GM23248 (cell line): ENCODE measurements at regions not wholly inside any gene's neighbourhood (a gene's known extent, or its start where the extent isn't known, plus 50 kb on each side); places are given as distances from the start of the nearest gene placed in this dataset.

Experiments
- DNase-seq: peaks from one replicate; pipeline ENCODE4 v3.0.0-alpha.2; 2015
- H2AFZ ChIP-seq: fragments of 200-600 bp; sonication (generic); 2 replicates; pipeline ENCODE4 v1.6.1; 2016; ENCODE audit warnings: antibody characterized with exemption
- H3F3A ChIP-seq: fragments of 200-600 bp; sonication (generic); 2 replicates; pipeline ENCODE4 v1.6.1; 2016; ENCODE audit warnings: mild to moderate bottlenecking, antibody characterized with exemption, mixed run types; ENCODE audit not compliant: insufficient read depth
- H3K27ac ChIP-seq: fragments of 200-600 bp; sonication (generic); 2 replicates; pipeline ENCODE4 v1.5.1; 2016; ENCODE audit warnings: mild to moderate bottlenecking
- H3K27me3 ChIP-seq: fragments of 200-600 bp; sonication (generic); replicated peaks from 2 replicates; pipeline ENCODE4 v1.6.1; 2016; ENCODE audit warnings: mild to moderate bottlenecking; ENCODE audit not compliant: insufficient read depth
- H3K36me3 ChIP-seq: fragments of 200-600 bp; sonication (generic); 2 replicates; pipeline ENCODE4 v1.6.1; 2016; ENCODE audit warnings: low read depth, mild to moderate bottlenecking
- H3K4me1 ChIP-seq: fragments of 200-600 bp; sonication (generic); 2 replicates; pipeline ENCODE4 v1.6.1; 2016; ENCODE audit warnings: mild to moderate bottlenecking; ENCODE audit not compliant: insufficient read depth
- H3K4me2 ChIP-seq: fragments of 200-600 bp; sonication (generic); one replicate; pipeline ENCODE4 v1.6.1; 2016; ENCODE audit warnings: mild to moderate bottlenecking; ENCODE audit not compliant: unreplicated experiment
- H3K4me3 ChIP-seq: fragments of 200-600 bp; sonication (generic); 2 replicates; pipeline ENCODE4 v1.5.1; 2016; ENCODE audit warnings: mild to moderate bottlenecking
- H3K79me2 ChIP-seq: fragments of 200-600 bp; sonication (generic); 2 replicates; pipeline ENCODE4 v1.6.1; 2016; ENCODE audit warnings: mild to moderate bottlenecking; ENCODE audit not compliant: insufficient read depth
- H3K9ac ChIP-seq: fragments of 200-600 bp; sonication (generic); 2 replicates; pipeline ENCODE4 v1.6.1; 2016; ENCODE audit warnings: mild to moderate bottlenecking
- H3K9me2 ChIP-seq: fragments of 200-600 bp; sonication (generic); 2 replicates; pipeline ENCODE4 v1.6.1; 2016; ENCODE audit warnings: mixed run types, mild to moderate bottlenecking, moderate library complexity; ENCODE audit not compliant: insufficient read depth
- H3K9me3 ChIP-seq: fragments of 200-600 bp; sonication (generic); one replicate; pipeline ENCODE4 v1.6.1; 2017; ENCODE audit warnings: low read depth
- H4K20me1 ChIP-seq: fragments of 200-600 bp; sonication (generic); 2 replicates; pipeline ENCODE4 v1.6.0; 2016; ENCODE audit not compliant: insufficient read depth
- EZH2 ChIP-seq: fragments of 200-600 bp; sonication (generic); IDR thresholded peaks from 2 replicates; pipeline ENCODE4 v1.6.1; 2018; ENCODE audit warnings: antibody characterized with exemption, mild to moderate bottlenecking; ENCODE audit not compliant: insufficient read depth, poor library complexity, severe bottlenecking
- EZH2phosphoT487 ChIP-seq: fragments of 200-600 bp; sonication (generic); IDR thresholded peaks from 2 replicates; pipeline ENCODE4 v1.6.1; 2018; ENCODE audit warnings: antibody characterized with exemption, moderate library complexity, mild to moderate bottlenecking, low read depth; ENCODE audit not compliant: insufficient read depth
- WGBS, 2 experiments: methylation state at CpG; one replicate each; pipeline ENCODE4 v1.1.6; 2015 to 2017; ENCODE audit warnings: low lambda C conversion rate in 2 of 2, low coverage in 1 of 2; ENCODE audit errors: missing lambda C conversion rate in 2 of 2; 5-methylcytosine and 5-hydroxymethylcytosine counted together
- in situ Hi-C: fragments of 300-500 bp; cut with MboI; formaldehyde crosslinking; loops from 2 replicates; pipeline ENCODE4 v1.15.0; 2020

DNA sequence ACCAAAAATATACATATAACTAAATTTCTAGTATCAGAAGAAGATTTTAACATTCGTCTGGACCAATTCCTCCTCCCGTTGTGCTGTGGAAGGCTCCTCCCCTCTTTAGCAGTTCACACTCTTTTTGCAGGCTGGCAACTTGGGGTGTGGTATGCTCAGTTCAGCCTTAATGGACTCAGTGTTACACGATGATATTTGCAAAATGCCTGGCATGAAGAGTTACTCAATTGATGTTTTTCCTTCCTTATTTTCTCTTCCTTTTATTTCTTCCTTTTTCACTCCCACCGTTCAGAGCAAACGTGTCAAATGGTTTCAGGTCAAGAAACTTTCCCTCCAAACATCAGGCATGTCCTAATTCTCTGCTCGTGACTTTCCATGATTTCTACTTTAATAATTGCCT lies 248.3 kb downstream of the PHF14 start:
- Histone ChIP-seq H3F3A (no peaks in the 10 kb centered on the region), H3K36me3 (no peaks in the 10 kb centered on the region), H4K20me1 (no peaks in the 10 kb centered on the region), H3K4me1 (no peaks in the 10 kb centered on the region), H2AFZ (no peak overlapping the region), H3K27ac (no peak overlapping the region), H3K79me2 (no peaks in the 10 kb centered on the region), H3K27me3 (no peaks in the 10 kb centered on the region), H3K4me3 (no peak overlapping the region), H3K9ac (no peak overlapping the region), H3K9me2 (no peaks in the 10 kb centered on the region), H3K9me3 (no peaks in the 10 kb centered on the region), H3K4me2 (no peak overlapping the region)
- DNase-seq, result no peak
- WGBS, 2 experiments, result 24 to 29% methylated on average over 6 of the region's 6 CpGs
- no peak for TF ChIP-seq EZH2phosphoT487
- TF ChIP-seq EZH2, result no peak
- in situ Hi-C loops, result no loop called here

DNA sequence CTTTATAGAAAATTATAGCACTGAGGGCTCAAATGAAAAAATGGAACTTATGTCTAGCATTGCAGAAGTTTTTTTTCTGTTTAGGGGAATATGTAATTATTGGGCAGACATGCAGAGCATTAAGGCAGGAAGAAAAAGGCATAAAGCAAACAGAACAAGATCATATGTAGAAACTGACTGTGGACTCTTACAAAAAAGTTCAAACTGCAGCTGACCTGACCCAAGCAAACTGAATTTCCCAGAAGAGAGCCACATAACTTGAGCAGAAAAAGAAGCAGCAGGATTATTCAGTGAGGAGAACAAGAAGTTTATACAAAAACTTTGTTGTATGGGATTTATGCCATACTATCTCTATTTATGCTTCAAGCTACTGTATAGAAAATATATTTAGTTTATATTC lies 250.9 kb downstream of the PHF14 start:
- no peak for TF ChIP-seq EZH2phosphoT487
- no peak for TF ChIP-seq EZH2
- no peaks in the 10 kb centered on the region for H3K27me3 ChIP-seq

DNA sequence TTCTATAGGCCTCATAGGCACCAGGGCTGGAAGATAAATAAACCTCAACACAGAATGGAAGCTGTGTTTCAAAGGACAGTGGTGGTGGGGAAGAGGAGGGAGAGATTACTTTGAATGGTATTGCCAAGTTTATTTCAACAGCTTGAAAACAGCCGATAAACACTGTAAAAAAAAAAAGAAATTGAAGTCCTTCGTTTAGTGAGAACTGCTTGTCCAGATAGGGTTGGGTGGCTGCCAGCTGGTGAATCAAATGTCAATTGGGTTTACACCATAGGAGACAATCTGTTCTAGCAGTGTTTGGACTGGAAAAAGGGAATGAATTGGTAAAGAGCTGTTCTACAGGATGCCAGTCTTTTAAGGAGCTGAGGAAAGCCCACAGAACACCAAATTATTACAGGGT lies 254.8 kb downstream of the PHF14 start:
- H3K4me3 ChIP-seq, result no peak overlapping the region
- no peaks in the 10 kb centered on the region for H3K36me3 ChIP-seq
- H3K4me1 ChIP-seq, result peaks cover 5% of the 10 kb centered on the region; the same call in 1 of the 2 replicates
- no peaks in the 10 kb centered on the region for H3K79me2 ChIP-seq
- no peaks in the 10 kb centered on the region for H4K20me1 ChIP-seq
- H3K9me3 ChIP-seq, result no peaks in the 10 kb centered on the region
- no peaks in the 10 kb centered on the region for H3K27me3 ChIP-seq
- no peak overlapping the region for H2AFZ ChIP-seq
- H3K9ac ChIP-seq, result no peak overlapping the region
- H3K4me2 ChIP-seq, result no peak overlapping the region
- H3F3A ChIP-seq, result no peaks in the 10 kb centered on the region
- peaks cover 3% of the 10 kb centered on the region; the same call in 1 of the 2 replicates for H3K9me2 ChIP-seq
- TF ChIP-seq EZH2phosphoT487, result no peak
- no peak for TF ChIP-seq EZH2
- WGBS, 2 experiments, result 5 to 8% methylated on average over 2 of the region's 2 CpGs
- DNase-seq, result peak; percentile 13
- H3K27ac ChIP-seq, result no peak overlapping the region
- in situ Hi-C loops, result no loop called here

More for the DNA sequence above, 250.9 kb downstream of the PHF14 start:
- H3K4me2 ChIP-seq, result no peak overlapping the region
- no peak overlapping the region for H3K4me3 ChIP-seq
- H3F3A ChIP-seq, result no peaks in the 10 kb centered on the region
- H3K36me3 ChIP-seq, result no peaks in the 10 kb centered on the region
- H3K9ac ChIP-seq, result no peak overlapping the region
- H3K4me1 ChIP-seq, result no peaks in the 10 kb centered on the region
- no peak for DNase-seq
- no peaks in the 10 kb centered on the region for H3K79me2 ChIP-seq
- no peaks in the 10 kb centered on the region for H4K20me1 ChIP-seq
- H3K27ac ChIP-seq, result no peak overlapping the region
- in situ Hi-C loops, result no loop called here
- no peaks in the 10 kb centered on the region for H3K9me2 ChIP-seq
- H3K9me3 ChIP-seq, result no peaks in the 10 kb centered on the region
- no peak overlapping the region for H2AFZ ChIP-seq

DNA sequence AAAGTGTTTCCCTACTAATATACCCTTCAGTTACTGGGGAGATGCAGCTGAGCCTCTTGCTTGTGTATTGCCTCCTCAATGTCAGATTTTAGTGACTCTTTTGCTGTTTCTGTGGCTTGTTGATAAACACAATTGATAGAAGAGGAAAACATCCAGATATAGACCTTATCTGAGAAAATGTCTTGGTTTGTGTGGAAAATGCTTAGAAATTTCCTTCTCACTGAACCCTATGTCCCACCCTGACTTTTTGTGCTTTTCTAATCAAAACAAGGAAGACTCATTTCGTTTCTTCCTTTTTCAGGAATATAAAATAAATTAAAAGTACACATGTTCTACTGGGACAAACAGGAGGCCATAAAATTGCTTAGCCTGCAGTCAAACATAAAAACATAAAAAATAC lies 257.5 kb downstream of the PHF14 start:
- no peaks in the 10 kb centered on the region for H3F3A ChIP-seq

DNA sequence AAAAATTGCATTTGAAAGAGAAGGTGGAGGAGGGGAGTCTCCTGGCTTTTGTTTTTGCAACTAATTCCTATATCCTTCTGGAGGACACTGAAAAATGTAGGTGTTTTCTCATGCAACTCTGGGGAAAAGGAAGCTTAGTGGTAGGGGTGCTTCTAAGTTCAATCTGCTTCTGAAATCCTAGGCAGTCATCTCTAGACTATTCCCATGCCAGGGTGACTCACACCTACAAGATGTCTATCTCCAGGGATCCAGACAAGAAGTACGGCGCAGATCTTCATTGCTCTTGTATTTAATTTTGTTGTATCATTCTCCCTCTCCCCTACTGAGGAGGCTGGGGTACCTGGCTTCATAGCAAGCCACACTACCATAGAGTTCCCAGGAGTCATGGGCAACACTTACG lies 258.8 kb downstream of the PHF14 start:
- H3K27ac ChIP-seq, result no peak overlapping the region
- H3K36me3 ChIP-seq, result no peaks in the 10 kb centered on the region
- no peak overlapping the region for H3K4me2 ChIP-seq
- H3K9ac ChIP-seq, result no peak overlapping the region
- no peaks in the 10 kb centered on the region for H3K79me2 ChIP-seq
- H3K27me3 ChIP-seq, result no peaks in the 10 kb centered on the region
- H2AFZ ChIP-seq, result no peak overlapping the region
- H3K4me3 ChIP-seq, result no peak overlapping the region
- in situ Hi-C loops, result no loop called here
- peaks cover 5% of the 10 kb centered on the region; the same call in 1 of the 2 replicates for H3K4me1 ChIP-seq
- no peaks in the 10 kb centered on the region for H4K20me1 ChIP-seq
- DNase-seq, result peak; percentile 54
- peaks cover 3% of the 10 kb centered on the region; the same call in 1 of the 2 replicates for H3K9me2 ChIP-seq
- TF ChIP-seq EZH2phosphoT487, result no peak
- no peak for TF ChIP-seq EZH2
- WGBS, 2 experiments, result 69 to 76% methylated on average over 3 of the region's 3 CpGs
- no peaks in the 10 kb centered on the region for H3F3A ChIP-seq
- no peaks in the 10 kb centered on the region for H3K9me3 ChIP-seq

More for the DNA sequence above, 257.5 kb downstream of the PHF14 start:
- in situ Hi-C loops, result no loop called here
- peaks cover 3% of the 10 kb centered on the region; the same call in 1 of the 2 replicates for H3K9me2 ChIP-seq
- WGBS, 2 experiments, result 45 to 50% methylated on average over 1 of the region's 1 CpG
- H3K9ac ChIP-seq, result no peak overlapping the region
- DNase-seq, result no peak
- H3K4me2 ChIP-seq, result no peak overlapping the region
- TF ChIP-seq EZH2 (no peak), EZH2phosphoT487 (no peak)
- no peak overlapping the region for H3K27ac ChIP-seq
- no peak overlapping the region for H3K4me3 ChIP-seq
- H3K79me2 ChIP-seq, result no peaks in the 10 kb centered on the region
- no peaks in the 10 kb centered on the region for H3K9me3 ChIP-seq
- peaks cover 5% of the 10 kb centered on the region; the same call in 1 of the 2 replicates for H3K4me1 ChIP-seq
- H3K36me3 ChIP-seq, result no peaks in the 10 kb centered on the region
- H4K20me1 ChIP-seq, result no peaks in the 10 kb centered on the region
- H2AFZ ChIP-seq, result no peak overlapping the region
- no peaks in the 10 kb centered on the region for H3K27me3 ChIP-seq
